Stimulated activated CD4-positive, alpha-beta T cell treated with anti-CD3 and anti-CD28 coated beads, Interleukin-1b, Interleukin-23, amount 100 ng/mL, for 1 hour (primary cell): ENCODE measurements at regions not wholly inside any gene's neighbourhood (a gene's known extent, or its start where the extent isn't known, plus 50 kb on each side); places are given as distances from the start of the nearest gene placed in this dataset.
A peak's percentile ranks its signal among the peaks of the same experiment; 100 is the strongest.

Source experiments
- DNase-seq, 2 donors: peaks; one replicate each; pipeline ENCODE4 v3.0.0-alpha.2; 2020; ENCODE audit warnings: low read depth in 2 of 2

DNA sequence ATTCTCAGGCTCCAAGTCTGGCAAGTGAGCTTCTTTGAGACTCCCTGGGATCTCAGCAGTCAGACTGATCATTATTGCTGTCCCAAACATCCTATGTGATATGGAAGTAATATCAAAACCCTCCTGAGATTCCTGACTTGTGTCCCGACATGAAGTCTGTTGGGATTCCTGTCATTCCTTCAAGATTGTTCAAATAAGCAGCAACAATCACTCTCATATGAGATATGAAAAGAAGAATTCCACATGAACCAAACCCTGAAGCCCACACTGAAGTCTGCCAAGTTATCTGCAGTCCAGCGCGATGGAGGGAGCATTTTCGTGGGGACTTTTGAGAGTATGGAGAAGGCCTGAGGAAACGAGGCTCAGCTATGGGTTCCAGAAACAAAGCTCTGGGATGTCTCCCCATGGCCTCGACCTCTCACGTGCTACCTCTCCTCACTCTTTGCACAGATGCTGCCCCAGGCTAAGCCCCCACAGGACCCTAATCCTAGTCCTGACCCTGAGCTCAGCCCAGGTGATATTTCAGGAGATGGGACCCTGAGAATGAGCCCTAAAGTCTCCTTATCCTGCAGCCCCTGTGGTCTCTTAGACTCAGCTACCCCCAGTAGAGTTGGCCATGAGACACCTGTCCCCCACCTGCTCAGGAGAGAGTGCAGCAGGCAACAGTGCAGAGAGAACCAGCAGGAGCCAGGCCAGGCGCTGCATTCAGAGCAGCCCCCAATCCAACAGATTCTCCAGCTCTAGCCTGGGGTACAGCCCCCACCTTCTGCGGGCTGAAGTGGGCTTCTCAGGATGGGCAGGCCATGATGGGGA, 100.2 kb downstream of the GGTLC2 start:
- no peak for DNase-seq

DNA sequence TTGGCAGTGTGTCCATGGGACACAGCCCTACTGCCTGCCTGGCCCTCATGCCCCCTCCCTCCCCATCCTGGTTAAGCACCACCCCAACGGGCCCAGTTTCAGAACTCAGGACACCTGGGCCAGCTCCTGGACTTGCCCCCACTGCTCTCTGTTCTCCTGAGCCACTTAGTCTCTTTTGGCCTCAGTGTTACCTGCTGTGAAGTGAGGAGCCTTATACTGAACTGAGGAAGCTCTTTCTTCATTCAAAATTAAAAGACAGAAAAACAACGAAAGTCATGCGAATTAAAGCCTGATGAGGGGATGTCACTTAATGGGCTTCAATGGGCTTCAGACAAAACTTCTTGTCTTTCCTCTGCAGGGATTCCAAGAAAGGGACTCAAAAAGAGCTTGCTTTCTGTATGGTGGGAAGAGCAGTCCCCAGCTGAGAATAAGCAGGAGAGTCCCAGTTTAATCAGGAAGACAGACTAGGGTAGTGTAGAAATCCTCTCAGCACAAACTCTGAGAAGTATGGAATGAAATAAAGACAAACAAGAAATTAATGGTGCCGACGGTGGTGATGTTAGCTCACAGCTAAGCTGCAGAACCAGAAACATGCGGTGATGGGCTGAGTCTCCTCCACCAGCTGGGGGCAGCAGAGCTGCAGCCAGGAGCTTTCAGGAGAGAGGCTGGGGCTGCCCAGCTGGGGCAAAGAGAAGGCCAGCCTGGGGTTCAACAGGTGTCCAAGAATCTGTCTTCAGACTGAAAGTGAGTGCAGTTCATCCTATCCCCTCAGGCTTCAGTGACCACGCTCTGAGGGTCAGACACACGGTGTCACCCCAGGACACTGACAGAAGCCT, 101.0 kb downstream of the GGTLC2 start:
- no peak for DNase-seq

DNA sequence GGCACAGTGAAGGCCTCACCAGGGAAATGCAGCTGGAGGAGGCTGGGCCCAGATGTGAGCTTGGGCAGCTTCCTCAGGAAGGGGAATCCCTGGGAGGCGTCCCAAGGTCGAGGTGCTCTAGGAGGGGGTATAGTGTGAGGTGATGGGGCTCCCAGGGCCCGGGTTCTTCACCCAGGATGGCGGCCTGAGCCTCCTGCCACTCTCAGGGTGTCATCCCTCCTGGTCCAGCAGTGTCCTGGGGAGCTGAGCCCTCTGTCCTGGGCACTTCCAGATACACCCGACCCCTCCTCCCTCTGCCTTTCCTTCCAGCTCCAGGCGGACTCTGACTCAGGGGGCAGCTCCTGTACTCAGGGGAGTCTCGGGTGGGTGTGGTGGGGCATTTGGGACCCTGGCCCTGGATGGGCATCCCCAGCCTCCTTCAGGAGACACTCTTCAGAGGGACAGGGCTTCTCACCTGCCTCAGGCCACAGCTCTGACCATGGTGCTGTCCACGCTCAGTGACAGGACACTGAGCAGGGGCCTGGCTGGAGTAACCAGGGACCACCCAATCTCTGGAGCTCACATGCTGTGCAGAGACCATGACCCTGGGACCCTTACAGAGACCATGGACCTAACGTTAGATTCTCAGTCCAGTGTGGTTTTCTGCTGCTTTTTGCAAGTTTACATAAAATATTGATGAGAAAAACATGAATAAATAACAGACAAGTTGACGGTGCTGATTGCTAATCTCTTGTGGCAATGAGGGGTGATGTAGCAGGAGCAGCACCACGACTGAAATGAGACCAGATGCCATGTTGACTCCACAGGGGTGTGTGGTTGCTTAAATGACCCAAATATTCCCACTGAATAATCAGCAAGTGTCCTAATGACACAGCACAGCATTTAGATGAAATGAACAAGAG, 101.9 kb downstream of the GGTLC2 start:
- DNase-seq, result no peak

DNA sequence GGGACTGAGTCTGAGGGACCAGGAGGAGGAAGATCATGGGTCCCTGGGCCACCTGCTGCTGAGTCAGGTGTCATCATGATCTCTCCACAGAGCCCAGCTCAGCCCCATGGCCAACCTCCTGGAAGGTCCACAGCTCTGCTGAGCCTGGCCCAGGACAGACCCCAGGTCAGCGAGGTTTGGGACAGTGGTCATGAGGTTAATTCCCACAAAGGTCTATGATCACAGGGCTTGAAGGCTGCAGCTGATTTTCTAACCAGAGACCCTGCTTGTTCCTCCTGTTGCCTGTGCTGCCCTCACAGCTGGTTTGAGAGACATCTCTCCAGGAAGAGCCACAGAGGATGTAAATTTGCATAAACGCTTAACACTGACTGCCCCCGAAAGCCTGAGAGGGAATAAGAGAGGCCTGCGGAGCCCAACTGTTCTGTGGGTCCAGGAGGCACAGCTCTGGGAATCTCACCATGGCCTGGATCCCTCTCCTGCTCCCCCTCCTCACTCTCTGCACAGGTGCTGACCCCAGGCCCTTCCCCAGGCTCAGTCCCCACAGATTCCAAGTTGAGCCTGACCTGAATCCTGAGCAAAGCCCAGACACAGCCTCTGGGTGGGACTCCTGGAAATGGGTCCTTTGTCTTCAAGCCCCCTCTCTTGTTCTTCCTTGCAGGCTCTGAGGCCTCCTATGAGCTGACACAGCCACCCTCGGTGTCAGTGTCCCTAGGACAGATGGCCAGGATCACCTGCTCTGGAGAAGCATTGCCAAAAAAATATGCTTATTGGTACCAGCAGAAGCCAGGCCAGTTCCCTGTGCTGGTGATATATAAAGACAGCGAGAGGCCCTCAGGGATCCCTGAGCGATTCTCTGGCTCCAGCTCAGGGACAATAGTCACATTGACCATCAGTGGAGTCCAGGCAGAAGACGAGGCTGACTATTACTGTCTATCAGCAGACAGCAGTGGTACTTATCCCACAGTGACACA, 102.8 kb downstream of the GGTLC2 start:
- no peak for DNase-seq

DNA sequence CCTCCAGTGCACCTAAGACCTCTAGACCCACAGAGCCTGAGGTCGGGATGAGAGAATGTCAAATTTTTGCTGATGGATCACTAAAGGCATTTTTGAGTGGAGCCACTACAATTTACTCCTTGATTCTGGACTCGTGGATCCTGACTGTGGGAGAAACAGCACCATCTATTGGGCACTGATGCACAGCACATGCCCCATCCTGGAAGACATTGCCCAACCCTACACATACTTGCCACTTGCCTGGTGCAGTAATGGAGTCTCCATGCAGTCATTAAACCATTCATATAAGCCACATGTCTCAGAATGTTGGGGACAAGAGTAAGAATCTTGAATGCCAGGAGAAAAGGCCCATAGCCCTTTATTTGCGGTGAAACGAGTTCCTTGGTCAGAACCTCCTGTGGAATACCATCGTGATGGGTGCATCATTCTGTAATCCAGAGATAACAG, 103.9 kb downstream of the GGTLC2 start:
- no peak for DNase-seq

DNA sequence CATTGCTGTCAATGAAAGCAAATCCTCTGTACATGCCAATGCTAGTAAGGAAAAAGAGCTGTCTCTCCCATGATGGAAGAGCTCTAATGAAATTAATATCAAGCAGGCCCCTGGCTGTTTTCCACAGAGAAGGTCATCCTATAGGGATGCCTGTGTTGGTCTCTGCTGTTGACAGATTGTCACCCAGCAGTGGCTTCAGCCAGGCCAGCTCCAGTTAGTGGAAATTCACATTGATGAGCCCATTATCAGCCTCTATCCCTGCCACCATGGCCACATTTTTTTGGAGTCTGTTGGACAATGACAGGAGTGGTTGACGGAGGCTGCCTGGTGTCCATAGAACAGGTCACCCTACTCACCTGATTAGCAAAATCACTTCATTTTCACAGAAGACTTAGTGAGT, 104.3 kb downstream of the GGTLC2 start:
- DNase-seq, result no peak

DNA sequence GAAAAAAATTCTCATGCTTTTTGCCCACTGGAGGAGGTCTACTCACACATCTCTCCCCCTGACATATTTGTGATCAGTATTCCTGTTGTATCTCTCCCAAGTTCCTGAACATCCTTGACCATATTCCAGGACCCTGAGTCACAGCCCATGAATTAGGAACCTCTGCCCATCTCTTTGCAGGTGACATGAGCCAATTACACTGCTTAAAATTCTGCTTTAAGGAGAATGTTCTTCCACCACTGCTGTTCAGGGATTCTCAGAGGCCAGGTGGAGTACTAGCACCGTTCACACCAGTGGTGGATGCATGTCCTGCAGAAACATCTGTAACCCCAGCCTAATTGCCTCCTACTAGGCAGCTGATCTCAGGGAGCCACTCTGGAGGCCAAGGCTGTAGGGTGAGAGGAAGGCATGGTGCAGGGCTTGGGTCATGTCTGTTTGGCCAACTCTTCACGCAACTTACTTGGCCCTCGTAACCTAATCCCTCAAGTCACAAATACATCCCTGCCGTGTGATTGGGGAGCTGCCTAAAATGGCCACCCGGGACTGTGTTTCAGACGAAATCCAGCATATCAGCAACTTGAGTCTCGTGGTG, 104.8 kb downstream of the GGTLC2 start:
- DNase-seq, result no peak

DNA sequence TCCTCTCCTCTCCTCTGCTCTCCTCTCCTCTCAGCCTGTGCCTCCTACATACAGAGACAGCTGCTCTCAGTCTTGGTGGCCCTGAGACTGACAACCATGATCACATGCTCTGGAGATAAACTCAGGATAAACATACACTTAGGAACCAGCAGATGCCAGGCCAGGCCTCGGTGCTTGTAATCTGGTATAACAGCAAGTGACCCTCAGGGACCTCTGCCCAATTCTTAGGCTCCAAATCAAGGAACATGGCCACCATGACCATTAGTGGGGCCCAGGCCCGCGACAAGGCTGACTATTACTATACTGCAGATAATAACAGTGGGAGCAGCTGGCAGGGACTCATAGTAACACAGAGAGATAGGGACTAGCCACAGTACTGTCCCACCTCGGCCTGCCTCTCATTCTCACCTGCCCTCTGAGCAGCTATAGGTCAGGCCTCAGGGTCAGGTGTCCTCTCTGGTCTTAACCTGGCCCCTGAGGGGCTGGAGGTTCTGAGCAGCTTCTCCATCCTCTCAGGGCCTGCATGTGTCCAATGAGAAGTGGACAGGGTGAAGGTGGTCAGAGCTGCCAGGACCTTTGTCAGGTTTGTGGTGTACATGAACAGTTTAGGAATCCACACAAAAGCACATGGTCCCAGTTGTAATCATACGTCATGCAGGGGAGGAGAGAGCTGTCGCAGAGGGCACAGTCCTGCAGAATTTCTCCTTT, 106.1 kb downstream of the GGTLC2 start:
- no peak for DNase-seq

DNA sequence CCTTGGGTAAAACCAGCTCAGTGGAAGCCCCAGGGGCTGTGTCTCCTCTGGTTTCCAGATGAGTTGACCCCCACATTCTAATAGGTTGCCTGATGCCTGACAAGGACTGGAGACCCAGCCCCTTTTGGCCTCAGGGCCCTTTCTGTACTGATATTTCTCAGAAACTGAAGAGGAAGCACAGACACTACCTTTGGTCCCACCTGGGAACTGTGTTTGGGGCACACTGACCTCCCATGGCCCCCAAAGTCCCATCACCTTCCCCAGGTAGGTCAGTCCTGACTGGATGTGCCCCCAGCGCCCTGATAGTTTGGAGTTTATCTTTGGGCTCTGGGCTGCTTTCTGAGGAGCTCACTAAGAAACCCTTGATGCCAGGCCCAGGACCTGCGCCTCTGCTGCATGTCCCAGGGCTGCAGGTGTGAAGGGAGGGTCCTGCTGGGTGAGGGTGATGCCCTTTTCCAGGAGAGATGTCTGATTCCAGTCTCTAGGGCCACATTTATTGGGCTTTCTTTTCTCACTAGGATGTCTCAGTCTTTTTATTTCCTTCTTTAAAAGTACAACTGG, 106.7 kb downstream of the GGTLC2 start:
- DNase-seq, result no peak

DNA sequence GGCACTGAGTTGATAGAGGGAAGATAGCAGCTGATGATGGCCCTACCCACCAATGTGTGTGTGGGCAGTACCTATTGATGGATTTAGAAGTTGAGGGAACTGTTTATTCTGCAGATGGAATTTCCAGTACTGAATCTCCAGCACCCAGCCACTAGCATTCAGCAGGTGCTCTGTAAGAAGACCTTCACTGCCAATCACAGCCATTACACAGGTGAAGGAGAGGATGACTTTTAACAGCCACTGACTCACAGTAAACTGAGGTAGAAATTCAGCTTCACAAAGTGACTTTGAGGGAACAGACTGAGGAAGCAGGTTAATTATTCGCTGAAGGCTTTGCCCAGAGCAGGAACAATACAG, 107.8 kb downstream of the GGTLC2 start:
- no peak for DNase-seq

DNA sequence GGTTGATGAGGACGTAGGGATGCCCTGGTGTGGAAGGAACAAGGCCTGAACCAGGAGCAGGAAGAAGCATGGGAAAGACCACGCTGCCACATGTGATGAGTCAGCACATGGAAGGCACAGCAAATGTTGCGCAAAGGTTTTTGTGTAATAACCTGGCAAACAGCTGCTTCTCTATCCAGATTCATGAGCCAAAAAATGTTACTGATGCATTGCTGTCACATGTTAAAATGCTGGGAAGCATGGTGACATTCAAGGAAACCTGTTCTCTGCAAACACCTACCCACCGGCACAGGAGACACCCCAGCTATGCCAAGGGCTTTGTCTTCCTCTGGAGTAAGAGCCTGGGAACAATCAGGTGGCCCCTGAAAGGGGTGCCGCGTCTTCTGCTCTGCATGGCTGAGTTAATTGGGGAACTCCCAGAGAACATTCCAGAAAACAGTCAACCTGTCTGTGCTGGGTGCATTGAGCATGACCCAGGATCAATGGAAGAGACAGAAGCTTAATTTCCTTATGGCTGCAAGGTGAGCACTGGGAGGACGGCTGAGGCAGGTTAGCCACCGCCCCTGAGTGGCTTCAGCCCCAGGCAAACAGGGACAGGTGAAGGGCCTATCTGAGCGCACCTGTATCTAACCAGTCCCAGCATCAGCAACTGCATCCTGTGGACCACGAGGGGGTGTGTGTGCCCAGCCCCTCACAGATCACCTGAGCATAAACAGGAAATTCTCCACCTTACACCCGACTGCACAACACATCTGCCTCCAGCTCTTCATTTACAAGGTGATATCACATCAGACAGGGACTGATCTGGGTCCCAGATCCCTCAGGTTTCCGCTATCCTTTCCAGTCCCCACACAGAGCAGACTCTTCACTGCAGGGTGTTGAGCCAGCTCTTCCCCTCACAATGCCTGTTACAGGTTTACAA, 108.4 kb downstream of the GGTLC2 start:
- DNase-seq, result no peak

DNA sequence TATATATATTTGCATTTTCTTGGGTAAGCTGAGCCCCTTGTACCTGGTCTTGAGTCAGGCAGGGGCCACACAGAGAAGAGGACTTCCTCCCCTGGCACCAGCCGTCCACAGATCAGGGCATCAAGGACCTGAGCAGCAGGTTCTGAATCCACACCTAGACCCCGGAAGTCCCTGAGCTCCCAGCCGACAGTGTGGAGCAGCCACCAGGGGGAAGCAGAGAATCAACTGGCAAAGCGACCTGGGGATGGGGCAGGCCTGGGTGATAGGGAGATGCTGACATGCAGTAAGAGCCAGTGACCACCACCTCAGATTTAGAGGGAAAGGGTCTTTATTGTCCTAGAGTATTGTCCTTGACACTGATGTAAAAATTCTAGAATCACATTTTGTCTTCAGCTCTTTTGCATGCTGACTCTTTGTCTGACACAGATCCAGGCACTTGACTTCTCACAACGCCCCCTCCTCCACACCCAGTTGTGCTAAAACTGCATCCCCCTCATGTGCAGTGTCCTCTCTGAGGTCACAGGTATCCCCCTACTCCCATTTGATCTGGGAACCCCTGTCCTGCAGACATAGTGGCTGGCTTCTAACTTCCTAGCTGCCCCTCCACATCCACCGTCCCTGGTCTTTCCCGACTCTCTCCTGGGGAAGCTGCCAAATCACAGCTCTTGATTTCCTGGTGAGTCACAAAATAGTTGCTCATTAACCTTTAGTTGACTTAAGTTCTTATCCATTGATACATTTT, 109.3 kb downstream of the GGTLC2 start:
- peak; percentile 54 to 61 for DNase-seq

DNA sequence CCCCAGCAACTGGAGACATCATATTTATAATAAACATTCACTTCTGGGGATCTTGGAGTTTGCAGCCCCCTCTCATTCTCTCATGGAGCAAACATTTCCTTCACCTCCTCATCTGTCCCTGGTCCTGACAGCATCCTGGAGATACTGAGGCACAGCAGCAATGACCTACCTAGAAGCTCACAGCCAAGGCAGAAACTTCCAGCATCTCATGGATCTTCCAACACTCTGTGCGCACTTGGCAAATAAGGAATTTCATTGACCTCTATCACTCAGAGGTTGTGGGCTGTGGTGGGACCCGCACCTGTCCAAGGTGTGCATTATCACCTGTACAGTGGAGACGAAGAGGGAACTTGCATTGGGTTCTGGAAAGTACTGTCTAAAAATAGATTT, 109.8 kb downstream of the GGTLC2 start:
- no peak for DNase-seq

DNA sequence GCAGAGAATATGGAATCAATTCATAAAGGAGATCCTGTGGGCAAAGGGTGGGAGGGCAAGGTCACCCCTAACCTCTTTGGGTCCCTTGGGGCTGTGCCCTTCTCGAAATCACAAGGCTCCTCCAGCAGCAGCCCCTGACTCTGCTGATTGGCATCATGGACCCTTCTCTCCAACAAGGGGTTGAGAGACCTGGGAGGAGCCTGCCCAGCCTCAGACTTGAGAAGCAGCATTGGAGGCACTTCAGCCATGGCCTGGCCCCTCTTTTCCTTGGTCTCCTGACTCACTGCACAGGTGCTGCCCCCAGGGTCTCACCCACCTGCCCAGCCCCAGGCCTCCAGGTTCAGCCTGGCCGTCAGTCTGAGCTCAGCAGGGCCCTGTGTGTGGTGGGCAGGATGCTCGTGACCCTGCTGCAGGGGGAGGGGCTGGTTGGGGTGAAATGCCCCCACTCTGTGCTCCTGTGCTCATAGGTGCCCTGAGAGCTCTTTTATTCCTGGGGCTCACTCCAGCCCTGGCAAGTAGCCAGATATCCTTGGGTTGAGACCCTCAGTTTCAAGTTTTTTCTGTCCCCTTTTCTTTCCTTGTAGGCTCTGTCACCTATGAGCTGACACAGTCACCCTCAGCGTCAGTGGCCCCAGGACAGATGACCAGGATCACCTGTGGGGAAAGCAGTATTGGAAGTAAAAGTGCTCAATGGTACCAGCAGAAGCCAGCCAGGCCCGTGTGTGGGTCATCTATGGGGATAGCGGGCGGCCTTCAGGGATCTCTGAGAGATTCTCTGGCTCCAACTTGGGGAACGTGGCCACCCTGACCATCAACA, 110.8 kb downstream of the GGTLC2 start:
- no peak for DNase-seq

DNA sequence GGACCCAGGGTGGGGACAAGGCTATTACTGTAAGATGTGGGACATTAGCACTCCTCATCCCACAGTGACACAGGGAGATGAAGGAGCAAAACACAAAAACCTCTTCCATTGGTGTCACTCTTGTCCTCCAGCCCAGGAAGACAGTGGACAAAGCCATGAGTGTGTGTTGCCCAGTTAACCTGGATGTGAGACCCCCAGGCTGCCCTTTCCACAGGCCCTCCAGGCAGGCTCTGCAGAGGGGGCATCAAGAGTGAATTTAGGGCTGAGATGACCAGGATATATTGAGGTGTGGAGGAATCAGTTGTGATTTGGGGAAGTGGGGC, 111.3 kb downstream of the GGTLC2 start:
- no peak for DNase-seq

DNA sequence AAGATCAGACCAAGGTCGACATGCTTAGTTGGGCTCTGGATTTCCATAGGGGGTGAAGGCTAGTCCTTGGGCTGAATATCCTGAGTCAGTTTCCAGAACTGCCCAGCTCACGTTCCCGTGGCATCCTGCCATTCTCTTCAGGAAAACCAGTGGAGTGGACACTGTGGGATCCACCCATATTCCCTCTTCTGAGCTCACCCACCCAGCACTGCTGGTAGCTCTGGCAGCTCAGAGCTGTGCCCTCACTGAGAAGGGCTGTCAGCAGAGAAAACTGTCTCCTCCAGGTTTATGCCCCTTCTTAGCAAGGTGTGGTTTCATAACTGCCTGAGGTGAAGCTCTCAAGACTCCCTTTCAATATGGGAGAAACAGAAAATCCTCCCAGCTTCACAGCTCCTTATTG, 111.7 kb downstream of the GGTLC2 start:
- DNase-seq, result no peak
